H1 (cell line): ENCODE measurements at regions not wholly inside any gene's neighbourhood (a gene's known extent, or its start where the extent isn't known, plus 50 kb on each side); places are given as distances from the start of the nearest gene placed in this dataset.

Source experiments
- CTCF ChIA-PET: fragments of 300-600 bp; sonication (Branson Sonifier 250); formaldehyde crosslinking; loops from one replicate; lab custom pipeline; 2021; ENCODE audit not compliant: partially characterized antibody; lab: Charles Lee
- POLR2A ChIA-PET: fragments of 300-600 bp; sonication (Branson Sonifier 250); formaldehyde crosslinking; loops from one replicate; lab custom pipeline; 2021; ENCODE audit warnings: inconsistent platforms; ENCODE audit not compliant: partially characterized antibody; lab: Charles Lee
- DNase-seq, 2 experiments: peaks; one replicate each; pipeline versions ENCODE4 v3.0.0 to v3.0.0-alpha.2; 2010 to 2022; ENCODE audit warnings: low spot score in 2 of 2, low read depth in 1 of 2, mixed read lengths in 1 of 2
- FAIRE-seq: peaks from 2 replicates; lab custom pipeline; 2011; peaks lifted over from hg19 to GRCh38; lab: Jason Lieb, UNC
- H2AFZ ChIP-seq: 2 replicates; pipeline ENCODE4 v1.8.1; 2012; ENCODE audit warnings: low read length, inconsistent platforms
- H2AK5ac ChIP-seq: 2 replicates; pipeline ENCODE4 v1.6.1; 2013; ENCODE audit warnings: low read depth, low read length
- H2BK120ac ChIP-seq: replicated peaks from 2 replicates; pipeline ENCODE3; 2013; ENCODE audit warnings: low read depth, low read length, inconsistent platforms
- H2BK12ac ChIP-seq: 2 replicates; pipeline ENCODE4 v1.6.1; 2013; ENCODE audit warnings: low read depth, low read length
- H2BK15ac ChIP-seq: 2 replicates; pipeline ENCODE4 v1.6.1; 2013; ENCODE audit warnings: low read length
- H2BK20ac ChIP-seq: 2 replicates; pipeline ENCODE4 v1.6.1; 2013; ENCODE audit warnings: low read length
- H2BK5ac ChIP-seq: 2 replicates; pipeline ENCODE4 v1.6.1; 2013; ENCODE audit warnings: low read depth, low read length
- H3K14ac ChIP-seq: 2 replicates; pipeline ENCODE4 v1.6.1; 2013; ENCODE audit warnings: inconsistent platforms; ENCODE audit not compliant: insufficient read length
- H3K18ac ChIP-seq: 2 replicates; pipeline ENCODE4 v1.6.1; 2013; ENCODE audit warnings: low read length; ENCODE audit errors: extremely low read depth
- H3K23ac ChIP-seq: 2 replicates; pipeline ENCODE4 v1.6.1; 2013; ENCODE audit warnings: inconsistent platforms; ENCODE audit not compliant: insufficient read length
- H3K23me2 ChIP-seq: 2 replicates; pipeline ENCODE4 v1.6.1; 2013; ENCODE audit warnings: low read depth, low read length
- H3K27ac ChIP-seq: 2 replicates; pipeline ENCODE4 v1.6.1; 2011; ENCODE audit warnings: low read depth, low read length, inconsistent platforms
- H3K27me3 ChIP-seq, 4 experiments: replicated peaks in 1 of 4; 1 replicate in 1 of 4; 2 replicates in 3 of 4; pipeline versions ENCODE4 v1.6.1 to v1.8.1; 2011 to 2013; ENCODE audit warnings: low read length in 3 of 4, mild to moderate bottlenecking in 3 of 4, inconsistent platforms in 2 of 4, mixed read lengths in 2 of 4, moderate library complexity in 1 of 4; ENCODE audit not compliant: control insufficient read depth in 3 of 4, insufficient read depth in 3 of 4; ENCODE audit errors: extremely low read depth in 1 of 4
- H3K36me3 ChIP-seq, 4 experiments: 2 replicates each; pipeline versions ENCODE4 v1.6.1 to v1.8.1; 2011 to 2013; ENCODE audit warnings: mild to moderate bottlenecking in 4 of 4, low read length in 3 of 4, moderate library complexity in 2 of 4, control low read depth in 1 of 4, inconsistent platforms in 1 of 4; ENCODE audit not compliant: insufficient read depth in 4 of 4, control insufficient read depth in 2 of 4
- H3K4ac ChIP-seq: replicated peaks from 2 replicates; pipeline ENCODE3; 2013; ENCODE audit warnings: low read length, low read depth, mixed read lengths, inconsistent platforms; ENCODE audit not compliant: insufficient read length
- H3K4me1 ChIP-seq, 4 experiments: replicated peaks in 1 of 4; 1 replicate in 1 of 4; 2 replicates in 3 of 4; pipeline versions ENCODE4 v1.6.1 to v1.8.1; 2011 to 2013; ENCODE audit warnings: low read length in 3 of 4, inconsistent platforms in 2 of 4, mixed read lengths in 1 of 4; ENCODE audit not compliant: insufficient read depth in 4 of 4, control insufficient read depth in 3 of 4
- H3K4me2 ChIP-seq, 2 experiments: 2 replicates each; pipeline versions ENCODE4 v1.6.1 to v1.8.1; 2011 to 2013; ENCODE audit warnings: low read depth in 2 of 2, low read length in 2 of 2, control low read depth in 1 of 2, inconsistent platforms in 1 of 2, mild to moderate bottlenecking in 1 of 2; ENCODE audit not compliant: insufficient read depth in 1 of 2
- H3K4me3 ChIP-seq, 4 experiments: fragments of 200-600, 300-600 bp in 1 of 4; sonication (generic), shearing (Covaris generic), sonication (Bioruptor Twin) in 1 of 4; 2 replicates each; pipeline versions ENCODE4 v1.5.1 to v1.8.1; 2011 to 2016; ENCODE audit warnings: low read length in 4 of 4, low read depth in 3 of 4, control low read depth in 2 of 4, inconsistent platforms in 2 of 4, mild to moderate bottlenecking in 2 of 4, mixed read lengths in 1 of 4, moderate library complexity in 1 of 4; ENCODE audit not compliant: insufficient read depth in 2 of 4; ENCODE audit errors: extremely low read depth in 1 of 4
- H3K56ac ChIP-seq: replicated peaks from 2 replicates; pipeline ENCODE3; 2013; ENCODE audit warnings: low read depth, mild to moderate bottlenecking, mixed read lengths, low read length, inconsistent platforms; ENCODE audit not compliant: insufficient read length
- H3K79me1 ChIP-seq: 2 replicates; pipeline ENCODE4 v1.6.1; 2013; ENCODE audit warnings: low read depth, low read length, control low read depth
- H3K79me2 ChIP-seq, 2 experiments: 2 replicates each; pipeline versions ENCODE4 v1.6.1 to v1.8.1; 2012 to 2013; ENCODE audit warnings: low read length in 2 of 2, mild to moderate bottlenecking in 2 of 2, inconsistent platforms in 1 of 2; ENCODE audit not compliant: insufficient read depth in 2 of 2, control insufficient read depth in 1 of 2
- H3K9ac ChIP-seq, 4 experiments: replicated peaks in 1 of 4; 1 replicate in 1 of 4; 2 replicates in 3 of 4; pipeline versions ENCODE4 v1.6.1 to v1.8.1; 2011 to 2013; ENCODE audit warnings: low read depth in 3 of 4, low read length in 3 of 4, control low read depth in 2 of 4, mild to moderate bottlenecking in 2 of 4, moderate library complexity in 2 of 4, inconsistent platforms in 1 of 4; ENCODE audit errors: extremely low read depth in 1 of 4
- H3K9me3 ChIP-seq, 2 experiments: 2 replicates each; pipeline versions ENCODE4 v1.6.1 to v1.8.1; 2012 to 2013; ENCODE audit warnings: mild to moderate bottlenecking in 2 of 2, moderate library complexity in 2 of 2, control low read depth in 1 of 2, inconsistent platforms in 1 of 2, low read depth in 1 of 2, low read length in 1 of 2, mixed read lengths in 1 of 2; ENCODE audit not compliant: insufficient read depth in 2 of 2
- H4K20me1 ChIP-seq, 2 experiments: replicated peaks in 1 of 2; 2 replicates each; pipeline versions ENCODE3 to v1.8.1; 2011 to 2013; ENCODE audit warnings: inconsistent platforms in 2 of 2, low read length in 2 of 2, mild to moderate bottlenecking in 1 of 2; ENCODE audit not compliant: insufficient read depth in 2 of 2, control insufficient read depth in 1 of 2
- H4K5ac ChIP-seq: 2 replicates; pipeline ENCODE4 v1.6.1; 2013; ENCODE audit warnings: low read length, low read depth, mixed read lengths, inconsistent platforms; ENCODE audit not compliant: insufficient read length
- H4K8ac ChIP-seq: 2 replicates; pipeline ENCODE4 v1.8.0; 2013; ENCODE audit warnings: mild to moderate bottlenecking, moderate library complexity, low read length, inconsistent platforms; ENCODE audit not compliant: insufficient read depth; ENCODE audit errors: extremely low read depth
- H4K91ac ChIP-seq: replicated peaks from 2 replicates; pipeline ENCODE3; 2013; ENCODE audit warnings: low read length, mixed read lengths, inconsistent platforms; ENCODE audit not compliant: insufficient read length
- BRCA1 ChIP-seq: IDR thresholded peaks from 2 replicates; pipeline ENCODE4 v1.6.1; 2012; ENCODE audit warnings: low read depth, low read length, improper control_type of control experiment
- CEBPB ChIP-seq: IDR thresholded peaks from 2 replicates; pipeline ENCODE4 v1.6.1; 2012; ENCODE audit warnings: low read depth, low read length
- EP300 ChIP-seq, 2 experiments: IDR thresholded peaks; 1 replicate in 1 of 2; 2 replicates in 1 of 2; pipeline ENCODE4 v1.6.1; 2011 to 2012; ENCODE audit warnings: low read depth in 2 of 2, low read length in 2 of 2, mild to moderate bottlenecking in 2 of 2, borderline replicate concordance in 1 of 2, inconsistent platforms in 1 of 2, moderate library complexity in 1 of 2
- HDAC2 ChIP-seq, 2 experiments: fragments of 300-600 bp in 1 of 2; sonication (generic) in 1 of 2; IDR thresholded peaks; 2 replicates each; pipeline ENCODE4 v1.6.1; 2011 to 2012; ENCODE audit warnings: low read depth in 2 of 2, low read length in 2 of 2, mild to moderate bottlenecking in 2 of 2, moderate library complexity in 2 of 2, borderline replicate concordance in 1 of 2, inconsistent platforms in 1 of 2
- HDAC6 ChIP-seq: IDR thresholded peaks from one replicate; pipeline ENCODE4 v1.7.1; 2012; ENCODE audit warnings: low read depth, mild to moderate bottlenecking, inconsistent platforms, low read length, moderate library complexity
- JUN ChIP-seq: IDR thresholded peaks from 2 replicates; pipeline ENCODE4 v1.6.1; 2011; ENCODE audit warnings: low read depth, mild to moderate bottlenecking, improper control_type of control experiment, low read length
- RAD21 ChIP-seq, 2 experiments: IDR thresholded peaks in 1 of 2; conservative IDR thresholded peaks in 1 of 2; 2 replicates each; pipeline ENCODE4 v1.6.1; 2011; ENCODE audit warnings: low read depth in 2 of 2, low read length in 2 of 2, improper control_type of control experiment in 1 of 2, inconsistent platforms in 1 of 2, mild to moderate bottlenecking in 1 of 2, moderate library complexity in 1 of 2
- RNF2 ChIP-seq: fragments of 200-900, 300-1000 bp; sonication (generic); IDR thresholded peaks from 2 replicates; pipeline ENCODE4 v1.7.1; 2016; ENCODE audit warnings: borderline replicate concordance, low read depth, mild to moderate bottlenecking, antibody characterized with exemption, low read length; ENCODE audit not compliant: poor library complexity, severe bottlenecking; ENCODE audit errors: missing control alignments
- RXRA ChIP-seq: IDR thresholded peaks from 2 replicates; pipeline ENCODE4 v1.6.1; 2011; ENCODE audit warnings: low read depth, mild to moderate bottlenecking, low read length, moderate library complexity; ENCODE audit not compliant: insufficient read depth
- SP1 ChIP-seq: IDR thresholded peaks from 2 replicates; pipeline ENCODE4 v1.6.1; 2011; ENCODE audit warnings: low read depth, low read length
- TEAD4 ChIP-seq: IDR thresholded peaks from 2 replicates; pipeline ENCODE4 v1.6.1; 2012; ENCODE audit warnings: low read depth, low read length, inconsistent platforms, mixed read lengths
- YY1 ChIP-seq: IDR thresholded peaks from 2 replicates; pipeline ENCODE4 v1.6.1; 2011; ENCODE audit warnings: low read depth, mild to moderate bottlenecking, low read length
- ZNF274 ChIP-seq: IDR thresholded peaks from 2 replicates; pipeline ENCODE4 v1.7.0; 2012; ENCODE audit warnings: low read length, borderline replicate concordance; ENCODE audit errors: extremely low read depth
- WGBS, 2 experiments: shearing (Covaris generic) in 1 of 2; methylation state at CpG; one replicate each; pipeline versions ENCODE4 v1.1.6 to v1.1.7; 2013 to 2015; ENCODE audit warnings: low lambda C conversion rate in 2 of 2, mixed read lengths in 2 of 2, inconsistent platforms in 1 of 2, low coverage in 1 of 2, missing lambda C conversion rate in 1 of 2; ENCODE audit not compliant: insufficient replicate concordance in 2 of 2, insufficient coverage in 1 of 2, insufficient read length in 1 of 2; ENCODE audit errors: extremely low coverage in 1 of 2, missing lambda C conversion rate in 1 of 2; 5-methylcytosine and 5-hydroxymethylcytosine counted together
- TF ChIP-seq, protein P1 (sequence below): IDR thresholded peaks from 2 replicates; pipeline ENCODE4 v1.6.1; 2011; ENCODE audit warnings: low read depth, mild to moderate bottlenecking, low read length; ENCODE audit not compliant: insufficient read depth

DNA sequence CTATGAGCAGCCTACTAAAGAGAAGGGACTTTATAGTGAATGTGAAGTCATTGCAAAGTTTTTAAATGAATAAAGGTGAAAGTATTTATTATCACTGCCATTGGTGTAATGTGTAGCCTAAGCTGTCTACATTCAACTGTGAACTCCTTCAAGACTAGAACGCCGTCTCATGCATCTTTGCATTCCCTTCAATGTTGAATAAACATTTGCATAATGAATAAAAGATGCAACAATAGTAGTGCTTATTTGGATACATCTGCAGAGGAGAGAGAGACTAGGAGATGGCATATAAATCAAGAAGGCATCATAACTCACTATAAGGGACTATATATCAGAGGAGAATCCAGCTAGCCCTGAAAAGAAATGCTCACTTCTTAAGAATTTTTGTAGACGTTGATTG is 1623.8 kb upstream of the TENM3 start:
- TF ChIP-seq RNF2, result no peak
- no peak for TF ChIP-seq RAD21 (IDR thresholded peaks at IDR 0.05 in 1 of 2, conservative IDR thresholded peaks at IDR 0.05 in 1 of 2; ENCODE audit: low read depth in 2 of 2, low read length in 2 of 2)
- TF ChIP-seq HDAC2 (IDR thresholded peaks at IDR 0.05; ENCODE audit: borderline replicate concordance in 1 of 2, low read depth in 2 of 2, low read length in 2 of 2), result no peak
- no peak for TF ChIP-seq YY1
- TF ChIP-seq BRCA1, result no peak
- no peak for TF ChIP-seq CEBPB
- no peak for TF ChIP-seq EP300 (IDR thresholded peaks at IDR 0.05; ENCODE audit: borderline replicate concordance in 1 of 2, low read depth in 2 of 2, low read length in 2 of 2)
- TF ChIP-seq HDAC6, result no peak
- no peak for TF ChIP-seq ZNF274
- no peak for TF ChIP-seq RXRA
- no peak for TF ChIP-seq JUN
- no peak for TF ChIP-seq TEAD4
- TF ChIP-seq, protein P1, sequence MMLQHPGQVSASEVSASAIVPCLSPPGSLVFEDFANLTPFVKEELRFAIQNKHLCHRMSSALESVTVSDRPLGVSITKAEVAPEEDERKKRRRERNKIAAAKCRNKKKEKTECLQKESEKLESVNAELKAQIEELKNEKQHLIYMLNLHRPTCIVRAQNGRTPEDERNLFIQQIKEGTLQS, result no peak
- TF ChIP-seq SP1, result no peak
- no peak for FAIRE-seq
- Histone ChIP-seq H3K27me3 (no peaks in the 10 kb centered on the region), H3K4me1 (peaks cover 0 to 6% (median 0%) of the 10 kb centered on the region in 4 experiments; a peak in 1 of 7 replicates), H4K20me1 (no peaks in the 10 kb centered on the region), H2BK5ac (no peak overlapping the region), H3K4me2 (no peak overlapping the region), H3K79me1 (no peaks in the 10 kb centered on the region), H3K36me3 (no peaks in the 10 kb centered on the region), H3K23me2 (no peaks in the 10 kb centered on the region), H3K9me3 (no peaks in the 10 kb centered on the region), H2BK12ac (no peak overlapping the region), H3K9ac (no peak overlapping the region), H4K8ac (no peak overlapping the region), H3K23ac (no peak overlapping the region), H3K18ac (no peak overlapping the region), H4K5ac (no peak overlapping the region), H3K14ac (no peak overlapping the region), H2BK15ac (no peak overlapping the region), H3K27ac (no peak overlapping the region), H2BK120ac (no peak overlapping the region), H2BK20ac (no peak overlapping the region), H3K4me3 (no peak overlapping the region), H2AFZ (no peak overlapping the region), H3K79me2 (no peaks in the 10 kb centered on the region), H3K56ac (no peak overlapping the region), H2AK5ac (no peak overlapping the region), H3K4ac (no peak overlapping the region), H4K91ac (no peak overlapping the region)
- WGBS, 2 experiments, result 83% methylated on average over 3 of the region's 3 CpGs; no CpG with 5 or more reads in 1 of the 2 experiments
- DNase-seq, result no peak
- ChIA-PET POLR2A (no interaction called here), CTCF (no interaction called here)
